GM23338 (cell line): ENCODE measurements at regions not wholly inside any gene's neighbourhood (a gene's known extent, or its start where the extent isn't known, plus 50 kb on each side); places are given as distances from the start of the nearest gene placed in this dataset.

Experiments used
- ATAC-seq: fragments of 200-7000 bp; cut with Tn5 transposase; 3 replicates; pipeline ENCODE4 v1.9.1; 2020
- DNase-seq: peaks from one replicate; pipeline ENCODE4 v3.0.0-alpha.2; 2015; ENCODE audit warnings: low spot score
- H2AFZ ChIP-seq: fragments of 200-600 bp; sonication (generic); 2 replicates; pipeline ENCODE4 v1.8.0; 2016; ENCODE audit warnings: antibody characterized with exemption, mild to moderate bottlenecking, moderate library complexity
- H3F3A ChIP-seq: fragments of 200-600 bp; sonication (generic); replicated peaks from 2 replicates; pipeline ENCODE4 v1.8.0; 2017; ENCODE audit warnings: antibody characterized with exemption, mixed run types, low read depth
- H3K27ac ChIP-seq: fragments of 200-600 bp; sonication (generic); 2 replicates; pipeline ENCODE4 v1.6.1; 2016; ENCODE audit warnings: low read depth
- H3K27me3 ChIP-seq: fragments of 200-600 bp; sonication (generic); 2 replicates; pipeline ENCODE4 v1.8.0; 2016; ENCODE audit warnings: mild to moderate bottlenecking, mixed run types, moderate library complexity; ENCODE audit not compliant: insufficient read depth
- H3K36me3 ChIP-seq: fragments of 200-600 bp; sonication (generic); 2 replicates; pipeline ENCODE4 v1.8.0; 2016; ENCODE audit warnings: mild to moderate bottlenecking; ENCODE audit not compliant: insufficient read depth
- H3K4me1 ChIP-seq: fragments of 200-600 bp; sonication (generic); 2 replicates; pipeline ENCODE4 v1.8.0; 2016; ENCODE audit warnings: mild to moderate bottlenecking, moderate library complexity; ENCODE audit not compliant: insufficient read depth
- H3K4me2 ChIP-seq: fragments of 200-600 bp; sonication (generic); 2 replicates; pipeline ENCODE4 v1.7.1; 2017; ENCODE audit warnings: mixed run types
- H3K4me3 ChIP-seq: fragments of 200-600 bp; sonication (generic); 2 replicates; pipeline ENCODE4 v1.6.1; 2016; ENCODE audit warnings: mixed run types
- H3K79me2 ChIP-seq: fragments of 200-600 bp; sonication (generic); replicated peaks from 2 replicates; pipeline ENCODE4 v1.8.0; 2017; ENCODE audit warnings: mild to moderate bottlenecking; ENCODE audit not compliant: insufficient read depth
- H3K9me2 ChIP-seq: fragments of 200-600 bp; sonication (generic); 2 replicates; pipeline ENCODE4 v1.8.0; 2017; ENCODE audit not compliant: insufficient read depth
- H4K20me1 ChIP-seq: fragments of 200-600 bp; sonication (generic); replicated peaks from 2 replicates; pipeline ENCODE4 v1.8.0; 2017; ENCODE audit warnings: mild to moderate bottlenecking; ENCODE audit not compliant: insufficient read depth
- H3K27ac Mint-ChIP-seq: 2 replicates; pipeline ENCODE4 v1.8.0; 2020; ENCODE audit warnings: inconsistent platforms, mild to moderate bottlenecking, moderate library complexity, mixed read lengths
- H3K27me3 Mint-ChIP-seq: 3 replicates; pipeline ENCODE4 v1.8.0; 2022; ENCODE audit warnings: low read depth, mild to moderate bottlenecking, moderate library complexity, mixed read lengths, inconsistent platforms; ENCODE audit not compliant: insufficient read depth, poor library complexity
- H3K36me3 Mint-ChIP-seq: 3 replicates; pipeline ENCODE4 v1.8.0; 2021; ENCODE audit warnings: low read depth, mild to moderate bottlenecking, inconsistent platforms, moderate library complexity, mixed read lengths
- H3K4me1 Mint-ChIP-seq: 3 replicates; pipeline ENCODE4 v1.8.0; 2020; ENCODE audit warnings: mild to moderate bottlenecking, inconsistent platforms, mixed read lengths
- H3K4me3 Mint-ChIP-seq: 3 replicates; pipeline ENCODE4 v1.8.0; 2021; ENCODE audit warnings: moderate library complexity, mild to moderate bottlenecking, inconsistent platforms, mixed read lengths
- H3K9me3 Mint-ChIP-seq: 3 replicates; pipeline ENCODE4 v1.8.0; 2020; ENCODE audit warnings: moderate library complexity, mild to moderate bottlenecking, inconsistent platforms, mixed read lengths
- CREB1 ChIP-seq: fragments of 250-450 bp; sonication (Bioruptor Pico); IDR thresholded peaks from 2 replicates; pipeline ENCODE4 v1.5.0; 2020; ENCODE audit warnings: low read depth, mild to moderate bottlenecking, moderate library complexity
- EZH2 ChIP-seq: fragments of 200-600 bp; sonication (generic); IDR thresholded peaks from one replicate; pipeline ENCODE4 v1.8.0; 2017; ENCODE audit warnings: antibody characterized with exemption, mild to moderate bottlenecking, low read depth; ENCODE audit not compliant: unreplicated experiment
- EZH2phosphoT487 ChIP-seq: fragments of 200-600 bp; sonication (generic); IDR thresholded peaks from one replicate; pipeline ENCODE4 v1.8.1; 2018; ENCODE audit warnings: antibody characterized with exemption; ENCODE audit not compliant: unreplicated experiment
- JUNB ChIP-seq: IDR thresholded peaks from one replicate; pipeline ENCODE4 v1.6.1; 2016; ENCODE audit warnings: antibody characterized with exemption; ENCODE audit not compliant: unreplicated experiment
- NANOG ChIP-seq: IDR thresholded peaks from 2 replicates; pipeline ENCODE4 v1.6.1; 2016; ENCODE audit warnings: antibody characterized with exemption, borderline replicate concordance
- POLR2AphosphoS5 ChIP-seq: IDR thresholded peaks from 2 replicates; pipeline ENCODE4 v1.6.1; 2016; ENCODE audit warnings: antibody characterized with exemption, low read depth
- REST ChIP-seq: IDR thresholded peaks from one replicate; pipeline ENCODE4 v1.6.1; 2018; ENCODE audit warnings: antibody characterized with exemption; ENCODE audit not compliant: unreplicated experiment
- STAT1 ChIP-seq: IDR thresholded peaks from one replicate; pipeline ENCODE4 v1.6.1; 2016; ENCODE audit warnings: antibody characterized with exemption; ENCODE audit not compliant: unreplicated experiment
- ZNF114 ChIP-seq: fragments of 250-450 bp; sonication (Bioruptor Pico); IDR thresholded peaks from 2 replicates; pipeline ENCODE4 v1.5.0; 2020; ENCODE audit warnings: mild to moderate bottlenecking, moderate library complexity
- ZNF331 ChIP-seq: fragments of 250-450 bp; sonication (Bioruptor Pico); IDR thresholded peaks from 2 replicates; pipeline ENCODE4 v1.5.0; 2020; ENCODE audit warnings: low read depth, mild to moderate bottlenecking, moderate library complexity
- TF ChIP-seq, protein P1 (sequence below), 2 experiments: fragments of 200-600 bp in 1 of 2; sonication (generic) in 1 of 2; conservative IDR thresholded peaks; 2 replicates each; pipeline versions ENCODE4 v1.5.1 to v1.6.1; 2016 to 2017; ENCODE audit warnings: antibody characterized with exemption in 2 of 2, low read depth in 2 of 2, mild to moderate bottlenecking in 2 of 2, moderate library complexity in 1 of 2
- TF ChIP-seq, protein P2 (sequence below): IDR thresholded peaks from 2 replicates; pipeline ENCODE4 v1.6.1; 2016; ENCODE audit warnings: antibody characterized with exemption
- TF ChIP-seq, protein P3 (sequence below): fragments of 250-450 bp; sonication (Bioruptor Pico); IDR thresholded peaks from 2 replicates; pipeline ENCODE4 v1.5.0; 2020; ENCODE audit warnings: mild to moderate bottlenecking, moderate library complexity

DNA sequence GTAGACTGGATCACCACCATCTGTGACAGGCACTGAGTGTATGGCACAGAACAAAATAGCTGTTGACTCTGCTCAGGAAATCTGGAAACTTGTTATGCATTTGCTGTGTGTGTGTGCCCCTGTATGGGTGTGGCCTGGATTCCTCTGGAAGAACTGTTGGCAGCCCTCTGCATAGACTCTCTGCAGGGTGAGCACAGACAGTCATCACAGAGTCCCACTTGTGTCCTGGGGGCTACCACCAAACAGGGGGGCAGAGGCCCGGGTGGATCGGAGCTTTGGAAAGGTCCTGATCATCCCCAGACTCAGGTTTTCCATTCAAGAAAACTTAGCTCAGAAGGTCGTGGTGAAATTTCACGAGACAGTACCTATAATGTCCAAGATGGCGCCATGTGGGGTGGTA lies 258.6 kb downstream of the SOX11 start:
- Mint-ChIP-seq H3K27me3 (peaks cover 2% of the 10 kb centered on the region), H3K4me1 (peaks cover 8% of the 10 kb centered on the region), H3K9me3 (peaks cover 35% of the 10 kb centered on the region), H3K36me3 (peaks cover 12% of the 10 kb centered on the region; the same call in 1 of the 3 replicates), H3K4me3 (no peak overlapping the region), H3K27ac (no peak overlapping the region)
- no peaks in the 10 kb centered on the region for H4K20me1 ChIP-seq
- H3K36me3 ChIP-seq: no peaks in the 10 kb centered on the region
- no peaks in the 10 kb centered on the region for H3K9me2 ChIP-seq
- H3K27ac ChIP-seq: no peak overlapping the region
- no peaks in the 10 kb centered on the region for H3F3A ChIP-seq
- no peak overlapping the region for H2AFZ ChIP-seq
- TF ChIP-seq, protein P1, sequence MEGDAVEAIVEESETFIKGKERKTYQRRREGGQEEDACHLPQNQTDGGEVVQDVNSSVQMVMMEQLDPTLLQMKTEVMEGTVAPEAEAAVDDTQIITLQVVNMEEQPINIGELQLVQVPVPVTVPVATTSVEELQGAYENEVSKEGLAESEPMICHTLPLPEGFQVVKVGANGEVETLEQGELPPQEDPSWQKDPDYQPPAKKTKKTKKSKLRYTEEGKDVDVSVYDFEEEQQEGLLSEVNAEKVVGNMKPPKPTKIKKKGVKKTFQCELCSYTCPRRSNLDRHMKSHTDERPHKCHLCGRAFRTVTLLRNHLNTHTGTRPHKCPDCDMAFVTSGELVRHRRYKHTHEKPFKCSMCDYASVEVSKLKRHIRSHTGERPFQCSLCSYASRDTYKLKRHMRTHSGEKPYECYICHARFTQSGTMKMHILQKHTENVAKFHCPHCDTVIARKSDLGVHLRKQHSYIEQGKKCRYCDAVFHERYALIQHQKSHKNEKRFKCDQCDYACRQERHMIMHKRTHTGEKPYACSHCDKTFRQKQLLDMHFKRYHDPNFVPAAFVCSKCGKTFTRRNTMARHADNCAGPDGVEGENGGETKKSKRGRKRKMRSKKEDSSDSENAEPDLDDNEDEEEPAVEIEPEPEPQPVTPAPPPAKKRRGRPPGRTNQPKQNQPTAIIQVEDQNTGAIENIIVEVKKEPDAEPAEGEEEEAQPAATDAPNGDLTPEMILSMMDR (conservative IDR thresholded peaks at IDR 0.05; ENCODE audit: low read depth in 2 of 2): no peak
- TF ChIP-seq CREB1 (CRISPR knock-in tag): no peak
- no peak for TF ChIP-seq NANOG
- TF ChIP-seq ZNF114 (CRISPR knock-in tag): no peak
- TF ChIP-seq JUNB: no peak
- no peak for TF ChIP-seq EZH2phosphoT487
- TF ChIP-seq ZNF331 (CRISPR knock-in tag): no peak
- TF ChIP-seq, protein P2, sequence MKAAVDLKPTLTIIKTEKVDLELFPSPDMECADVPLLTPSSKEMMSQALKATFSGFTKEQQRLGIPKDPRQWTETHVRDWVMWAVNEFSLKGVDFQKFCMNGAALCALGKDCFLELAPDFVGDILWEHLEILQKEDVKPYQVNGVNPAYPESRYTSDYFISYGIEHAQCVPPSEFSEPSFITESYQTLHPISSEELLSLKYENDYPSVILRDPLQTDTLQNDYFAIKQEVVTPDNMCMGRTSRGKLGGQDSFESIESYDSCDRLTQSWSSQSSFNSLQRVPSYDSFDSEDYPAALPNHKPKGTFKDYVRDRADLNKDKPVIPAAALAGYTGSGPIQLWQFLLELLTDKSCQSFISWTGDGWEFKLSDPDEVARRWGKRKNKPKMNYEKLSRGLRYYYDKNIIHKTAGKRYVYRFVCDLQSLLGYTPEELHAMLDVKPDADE: no peak
- no peak for TF ChIP-seq POLR2AphosphoS5
- TF ChIP-seq, protein P3, sequence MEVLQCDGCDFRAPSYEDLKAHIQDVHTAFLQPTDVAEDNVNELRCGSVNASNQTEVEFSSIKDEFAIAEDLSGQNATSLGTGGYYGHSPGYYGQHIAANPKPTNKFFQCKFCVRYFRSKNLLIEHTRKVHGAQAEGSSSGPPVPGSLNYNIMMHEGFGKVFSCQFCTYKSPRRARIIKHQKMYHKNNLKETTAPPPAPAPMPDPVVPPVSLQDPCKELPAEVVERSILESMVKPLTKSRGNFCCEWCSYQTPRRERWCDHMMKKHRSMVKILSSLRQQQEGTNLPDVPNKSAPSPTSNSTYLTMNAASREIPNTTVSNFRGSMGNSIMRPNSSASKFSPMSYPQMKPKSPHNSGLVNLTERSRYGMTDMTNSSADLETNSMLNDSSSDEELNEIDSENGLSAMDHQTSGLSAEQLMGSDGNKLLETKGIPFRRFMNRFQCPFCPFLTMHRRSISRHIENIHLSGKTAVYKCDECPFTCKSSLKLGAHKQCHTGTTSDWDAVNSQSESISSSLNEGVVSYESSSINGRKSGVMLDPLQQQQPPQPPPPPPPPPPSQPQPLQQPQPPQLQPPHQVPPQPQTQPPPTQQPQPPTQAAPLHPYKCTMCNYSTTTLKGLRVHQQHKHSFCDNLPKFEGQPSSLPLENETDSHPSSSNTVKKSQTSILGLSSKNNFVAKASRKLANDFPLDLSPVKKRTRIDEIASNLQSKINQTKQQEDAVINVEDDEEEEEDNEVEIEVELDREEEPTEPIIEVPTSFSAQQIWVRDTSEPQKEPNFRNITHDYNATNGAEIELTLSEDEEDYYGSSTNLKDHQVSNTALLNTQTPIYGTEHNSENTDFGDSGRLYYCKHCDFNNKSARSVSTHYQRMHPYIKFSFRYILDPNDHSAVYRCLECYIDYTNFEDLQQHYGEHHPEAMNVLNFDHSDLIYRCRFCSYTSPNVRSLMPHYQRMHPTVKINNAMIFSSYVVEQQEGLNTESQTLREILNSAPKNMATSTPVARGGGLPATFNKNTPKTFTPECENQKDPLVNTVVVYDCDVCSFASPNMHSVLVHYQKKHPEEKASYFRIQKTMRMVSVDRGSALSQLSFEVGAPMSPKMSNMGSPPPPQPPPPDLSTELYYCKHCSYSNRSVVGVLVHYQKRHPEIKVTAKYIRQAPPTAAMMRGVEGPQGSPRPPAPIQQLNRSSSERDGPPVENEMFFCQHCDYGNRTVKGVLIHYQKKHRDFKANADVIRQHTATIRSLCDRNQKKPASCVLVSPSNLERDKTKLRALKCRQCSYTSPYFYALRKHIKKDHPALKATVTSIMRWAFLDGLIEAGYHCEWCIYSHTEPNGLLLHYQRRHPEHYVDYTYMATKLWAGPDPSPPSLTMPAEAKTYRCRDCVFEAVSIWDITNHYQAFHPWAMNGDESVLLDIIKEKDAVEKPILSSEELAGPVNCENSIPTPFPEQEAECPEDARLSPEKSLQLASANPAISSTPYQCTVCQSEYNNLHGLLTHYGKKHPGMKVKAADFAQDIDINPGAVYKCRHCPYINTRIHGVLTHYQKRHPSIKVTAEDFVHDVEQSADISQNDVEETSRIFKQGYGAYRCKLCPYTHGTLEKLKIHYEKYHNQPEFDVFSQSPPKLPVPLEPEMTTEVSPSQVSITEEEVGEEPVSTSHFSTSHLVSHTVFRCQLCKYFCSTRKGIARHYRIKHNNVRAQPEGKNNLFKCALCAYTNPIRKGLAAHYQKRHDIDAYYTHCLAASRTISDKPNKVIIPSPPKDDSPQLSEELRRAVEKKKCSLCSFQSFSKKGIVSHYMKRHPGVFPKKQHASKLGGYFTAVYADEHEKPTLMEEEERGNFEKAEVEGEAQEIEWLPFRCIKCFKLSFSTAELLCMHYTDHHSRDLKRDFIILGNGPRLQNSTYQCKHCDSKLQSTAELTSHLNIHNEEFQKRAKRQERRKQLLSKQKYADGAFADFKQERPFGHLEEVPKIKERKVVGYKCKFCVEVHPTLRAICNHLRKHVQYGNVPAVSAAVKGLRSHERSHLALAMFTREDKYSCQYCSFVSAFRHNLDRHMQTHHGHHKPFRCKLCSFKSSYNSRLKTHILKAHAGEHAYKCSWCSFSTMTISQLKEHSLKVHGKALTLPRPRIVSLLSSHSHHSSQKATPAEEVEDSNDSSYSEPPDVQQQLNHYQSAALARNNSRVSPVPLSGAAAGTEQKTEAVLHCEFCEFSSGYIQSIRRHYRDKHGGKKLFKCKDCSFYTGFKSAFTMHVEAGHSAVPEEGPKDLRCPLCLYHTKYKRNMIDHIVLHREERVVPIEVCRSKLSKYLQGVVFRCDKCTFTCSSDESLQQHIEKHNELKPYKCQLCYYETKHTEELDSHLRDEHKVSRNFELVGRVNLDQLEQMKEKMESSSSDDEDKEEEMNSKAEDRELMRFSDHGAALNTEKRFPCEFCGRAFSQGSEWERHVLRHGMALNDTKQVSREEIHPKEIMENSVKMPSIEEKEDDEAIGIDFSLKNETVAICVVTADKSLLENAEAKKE (CRISPR knock-in tag): no peak
- TF ChIP-seq EZH2: no peak
- TF ChIP-seq REST: no peak
- TF ChIP-seq STAT1: no peak
- H3K4me1 ChIP-seq: no peaks in the 10 kb centered on the region
- no peaks in the 10 kb centered on the region for H3K79me2 ChIP-seq
- no peaks in the 10 kb centered on the region for H3K27me3 ChIP-seq
- DNase-seq (no peak), ATAC-seq (no peak)
- no peak overlapping the region for H3K4me3 ChIP-seq
- H3K4me2 ChIP-seq: no peak overlapping the region
